SK-N-MC (cell line): ENCODE measurements at regions not wholly inside any gene's neighbourhood (a gene's known extent, or its start where the extent isn't known, plus 50 kb on each side); places are given as distances from the start of the nearest gene placed in this dataset.

ENCODE experiments used
- EZH2 ChIP-seq: fragments of 200-600 bp; sonication (generic); IDR thresholded peaks from one replicate; pipeline ENCODE4 v1.6.1; 2017; ENCODE audit warnings: antibody characterized with exemption
- POLR2AphosphoS5 ChIP-seq: IDR thresholded peaks from 2 replicates; pipeline ENCODE4 v1.6.1; 2012; ENCODE audit warnings: mild to moderate bottlenecking, low read depth, low read length, borderline replicate concordance

- TF ChIP-seq EZH2 (no peak), POLR2AphosphoS5 (no peak)
Observed at GRCh38 chr7:19377611-19378344, 232.6 kb upstream of the FERD3L start.
